HL-60 (cell line): ENCODE measurements at regions not wholly inside any gene's neighbourhood (a gene's known extent, or its start where the extent isn't known, plus 50 kb on each side); places are given as distances from the start of the nearest gene placed in this dataset.

Experiments used
- DNase-seq, 2 experiments: peaks; one replicate each; pipeline ENCODE4 v3.0.0-alpha.2; 2010 to 2020; ENCODE audit warnings: low read depth in 1 of 2, low spot score in 1 of 2
- H3K27ac ChIP-seq: fragments of 250-450 bp; sonication (Bioruptor Pico); replicated peaks from 2 replicates; pipeline ENCODE4 v1.5.1; 2020; ENCODE audit warnings: mild to moderate bottlenecking, moderate library complexity
- H3K27me3 ChIP-seq: fragments of 250-450 bp; sonication (Bioruptor Pico); 2 replicates; pipeline ENCODE4 v1.5.1; 2021; ENCODE audit warnings: mild to moderate bottlenecking, moderate library complexity; ENCODE audit not compliant: insufficient read depth, poor library complexity, severe bottlenecking
- H3K4me3 ChIP-seq: replicated peaks from 2 replicates; pipeline ENCODE4 v1.5.1; 2011; ENCODE audit warnings: mild to moderate bottlenecking, control low read depth, low read length; ENCODE audit not compliant: insufficient read depth
- CTCF ChIP-seq: IDR thresholded peaks from one replicate; pipeline ENCODE4 v1.5.1; 2011; ENCODE audit warnings: low read length, control low read depth, inconsistent platforms; ENCODE audit not compliant: insufficient read depth
- GABPA ChIP-seq: IDR thresholded peaks from 2 replicates; pipeline ENCODE4 v1.6.1; 2012; ENCODE audit warnings: low read depth
- POLR2AphosphoS5 ChIP-seq: IDR thresholded peaks from 2 replicates; pipeline ENCODE4 v1.6.1; 2012; ENCODE audit warnings: low read depth
- REST ChIP-seq: IDR thresholded peaks from 2 replicates; pipeline ENCODE4 v1.6.1; 2012; ENCODE audit warnings: low read depth; ENCODE audit not compliant: insufficient replicate concordance
- SPI1 ChIP-seq: IDR thresholded peaks from 2 replicates; pipeline ENCODE4 v1.6.1; 2012; ENCODE audit warnings: low read depth, mild to moderate bottlenecking, borderline replicate concordance

DNA sequence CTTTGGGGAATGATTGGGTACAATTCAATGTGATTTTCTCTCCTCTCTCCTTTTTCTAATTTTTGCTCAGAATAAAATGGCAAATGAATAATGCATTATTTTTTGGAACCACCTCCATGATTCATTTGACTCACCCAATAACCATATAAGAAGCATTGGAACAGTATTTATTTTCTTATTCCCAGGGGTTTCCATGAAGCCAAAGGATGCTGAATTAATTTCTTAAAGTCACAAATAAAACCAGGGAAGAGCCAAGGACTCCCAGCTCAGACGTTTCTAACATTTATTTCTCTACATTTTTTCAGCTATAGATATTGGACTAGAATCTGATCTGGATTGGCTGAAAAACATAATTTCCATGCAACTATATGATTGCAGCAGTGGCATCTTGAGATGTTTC, 735.2 kb upstream of the ANKRD30A start:
- no peak for DNase-seq
- TF ChIP-seq CTCF (no peak), POLR2AphosphoS5 (no peak), REST (no peak), SPI1 (no peak), GABPA (no peak)
- Histone ChIP-seq H3K27ac (no peak overlapping the region), H3K27me3 (no peaks in the 10 kb centered on the region), H3K4me3 (no peak overlapping the region)

GRCh38 chr10:36388166-36388565, 737.2 kb upstream of the ANKRD30A start:
- Histone ChIP-seq H3K4me3 (no peak overlapping the region), H3K27ac (no peak overlapping the region), H3K27me3 (no peaks in the 10 kb centered on the region)
- TF ChIP-seq POLR2AphosphoS5 = no peak
- TF ChIP-seq CTCF = no peak
- TF ChIP-seq SPI1 = no peak
- TF ChIP-seq GABPA = no peak
- no peak for TF ChIP-seq REST
- DNase-seq = no peak

DNA sequence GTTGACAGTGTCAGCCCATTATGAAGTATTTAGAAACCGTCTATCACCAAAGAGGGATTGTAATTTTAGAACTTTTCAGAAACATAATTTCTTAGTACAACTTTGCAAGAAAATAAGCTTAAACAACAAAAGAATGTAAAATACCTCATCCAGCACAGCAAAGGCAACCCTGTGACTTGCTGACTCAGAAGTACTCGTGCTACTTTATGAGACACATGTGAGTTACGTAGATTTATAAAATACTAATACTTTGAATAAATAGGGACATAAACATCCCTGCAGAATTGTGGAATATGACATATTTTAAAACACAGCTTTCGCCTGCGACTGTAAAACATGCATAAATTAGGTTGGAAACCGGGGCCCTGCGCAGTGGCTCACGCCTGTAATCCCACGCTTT, 739.7 kb upstream of the ANKRD30A start:
- no peak for DNase-seq
- Histone ChIP-seq H3K4me3 (no peak overlapping the region), H3K27ac (no peak overlapping the region), H3K27me3 (no peaks in the 10 kb centered on the region)
- TF ChIP-seq SPI1 = no peak
- TF ChIP-seq REST = no peak
- TF ChIP-seq CTCF = no peak
- TF ChIP-seq GABPA = no peak
- no peak for TF ChIP-seq POLR2AphosphoS5
